ENCODE measurements at regions not wholly inside any gene's neighbourhood (a gene's known extent, or its start where the extent isn't known, plus 50 kb on each side); places are given as distances from the start of the nearest gene placed in this dataset.
"Not testable (repeated sequence)": the region's sequence is repeated elsewhere in the genome, so short reads cannot be mapped to it uniquely, and the experiment has no call there.

- DNase-seq: no peak
- Histone ChIP-seq H3K27ac (no peak overlapping the region), H3K27me3 (ENCODE audit: insufficient read depth, low read depth, severe bottlenecking) (no peaks in the 10 kb centered on the region), H3K4me3 (ENCODE audit: low read depth, low read length) (no peak overlapping the region), H3K9me3 (ENCODE audit: severe bottlenecking) (no peaks in the 10 kb centered on the region), H3K36me3 (no peaks in the 10 kb centered on the region)
- TF ChIP-seq CTCF (IDR thresholded peaks at IDR 0.05; ENCODE audit: low read depth, low read length): no peak
These were observed 718.8 kb upstream of the PKDCC start for GRCh38 chr2:41329040-41329439.

- Histone ChIP-seq H3K27me3 (ENCODE audit: insufficient read depth, low read depth, severe bottlenecking) (no peaks in the 10 kb centered on the region), H3K9me3 (ENCODE audit: severe bottlenecking) (no peaks in the 10 kb centered on the region), H3K36me3 (no peaks in the 10 kb centered on the region), H3K4me3 (ENCODE audit: low read depth, low read length) (no peak overlapping the region), H3K27ac (no peak overlapping the region)
- no peak for DNase-seq
- no peak for TF ChIP-seq CTCF (IDR thresholded peaks at IDR 0.05; ENCODE audit: low read depth, low read length)
These were observed 713.7 kb upstream of the PKDCC start for GRCh38 chr2:41334159-41334558.

- not testable (repeated sequence) for H3K4me3 ChIP-seq (ENCODE audit: low read depth, low read length); DNase-seq; H3K36me3 ChIP-seq; H3K27me3 ChIP-seq (ENCODE audit: insufficient read depth, low read depth, severe bottlenecking); H3K27ac ChIP-seq; H3K9me3 ChIP-seq (ENCODE audit: severe bottlenecking)
These were observed 712.2 kb upstream of the PKDCC start for GRCh38 chr2:41335573-41335972.

GRCh38 chr2:41337956-41338355 lies 709.9 kb upstream of the PKDCC start:
- no peak for TF ChIP-seq CTCF (IDR thresholded peaks at IDR 0.05; ENCODE audit: low read depth, low read length)
- DNase-seq: no peak

GRCh38 chr2:41344529-41344928 lies 703.3 kb upstream of the PKDCC start:
- no peak for TF ChIP-seq CTCF (IDR thresholded peaks at IDR 0.05; ENCODE audit: low read depth, low read length)
- Histone ChIP-seq H3K27me3 (ENCODE audit: insufficient read depth, low read depth, severe bottlenecking) (no peaks in the 10 kb centered on the region), H3K36me3 (no peaks in the 10 kb centered on the region), H3K27ac (no peak overlapping the region), H3K9me3 (ENCODE audit: severe bottlenecking) (no peaks in the 10 kb centered on the region), H3K4me3 (ENCODE audit: low read depth, low read length) (no peak overlapping the region)
- DNase-seq: no peak

More at GRCh38 chr2:41337956-41338355, 709.9 kb upstream of the PKDCC start:
- Histone ChIP-seq H3K4me3 (ENCODE audit: low read depth, low read length) (no peak overlapping the region), H3K27me3 (ENCODE audit: insufficient read depth, low read depth, severe bottlenecking) (no peaks in the 10 kb centered on the region), H3K36me3 (no peaks in the 10 kb centered on the region), H3K27ac (no peak overlapping the region), H3K9me3 (ENCODE audit: severe bottlenecking) (no peaks in the 10 kb centered on the region)

GRCh38 chr2:41353060-41353459 lies 694.8 kb upstream of the PKDCC start:
- Histone ChIP-seq H3K27ac (no peak overlapping the region), H3K9me3 (ENCODE audit: severe bottlenecking) (no peaks in the 10 kb centered on the region), H3K4me3 (ENCODE audit: low read depth, low read length) (no peak overlapping the region), H3K27me3 (ENCODE audit: insufficient read depth, low read depth, severe bottlenecking) (no peaks in the 10 kb centered on the region), H3K36me3 (no peaks in the 10 kb centered on the region)
- no peak for DNase-seq
- TF ChIP-seq CTCF (IDR thresholded peaks at IDR 0.05; ENCODE audit: low read depth, low read length): no peak
